Karpas-422 (cell line): ENCODE measurements at regions not wholly inside any gene's neighbourhood (a gene's known extent, or its start where the extent isn't known, plus 50 kb on each side); places are given as distances from the start of the nearest gene placed in this dataset.
"Not testable (repeated sequence)": the region's sequence is repeated elsewhere in the genome, so short reads cannot be mapped to it uniquely, and the experiment has no call there.

ENCODE experiments used
- DNase-seq: peaks from one replicate; pipeline ENCODE4 v3.0.0-alpha.2; 2015
- H2AFZ ChIP-seq: fragments of 200-600 bp; sonication (generic); 2 replicates; pipeline ENCODE4 v1.6.1; 2014; ENCODE audit warnings: antibody characterized with exemption, low read length, mixed read lengths
- H3K27ac ChIP-seq: fragments of 200-600 bp; sonication (generic); 2 replicates; pipeline ENCODE4 v1.5.1; 2014; ENCODE audit warnings: mild to moderate bottlenecking, low read length, moderate library complexity
- H3K27me3 ChIP-seq: fragments of 200-600 bp; sonication (generic); 2 replicates; pipeline ENCODE4 v1.6.1; 2014; ENCODE audit warnings: low read length, mixed read lengths
- H3K36me3 ChIP-seq: fragments of 200-600 bp; sonication (generic); 2 replicates; pipeline ENCODE4 v1.6.1; 2014; ENCODE audit warnings: low read length, mixed read lengths; ENCODE audit not compliant: insufficient read depth
- H3K4me1 ChIP-seq: fragments of 200-600 bp; sonication (generic); 2 replicates; pipeline ENCODE4 v1.6.1; 2014; ENCODE audit warnings: mild to moderate bottlenecking, low read length, mixed read lengths
- H3K4me2 ChIP-seq: fragments of 200-600 bp; sonication (generic); 2 replicates; pipeline ENCODE4 v1.6.1; 2014; ENCODE audit warnings: low read length, low read depth, mild to moderate bottlenecking; ENCODE audit not compliant: poor library complexity, severe bottlenecking
- H3K4me3 ChIP-seq: fragments of 200-600 bp; sonication (generic); 2 replicates; pipeline ENCODE4 v1.5.1; 2014; ENCODE audit warnings: mild to moderate bottlenecking, antibody characterized with exemption, low read length, mixed read lengths
- H3K79me2 ChIP-seq: fragments of 200-600 bp; sonication (generic); 2 replicates; pipeline ENCODE4 v1.6.1; 2014; ENCODE audit warnings: mild to moderate bottlenecking, low read length, mixed read lengths
- H3K9ac ChIP-seq: fragments of 200-600 bp; sonication (generic); 2 replicates; pipeline ENCODE4 v1.6.0; 2014; ENCODE audit warnings: low read length
- H3K9me2 ChIP-seq: fragments of 200-600 bp; sonication (generic), shearing (Covaris generic); replicated peaks from 2 replicates; pipeline ENCODE4 v1.6.0; 2014; ENCODE audit warnings: mild to moderate bottlenecking, low read length, moderate library complexity; ENCODE audit not compliant: insufficient read depth
- H3K9me3 ChIP-seq: fragments of 300-700, 200-600 bp; sonication (generic); 2 replicates; pipeline ENCODE4 v1.6.1; 2014; ENCODE audit warnings: low read length, mixed read lengths
- H4K20me1 ChIP-seq: fragments of 200-600 bp; sonication (generic); 2 replicates; pipeline ENCODE4 v1.6.1; 2014; ENCODE audit warnings: mild to moderate bottlenecking, antibody characterized with exemption, low read length, low read depth; ENCODE audit not compliant: insufficient read depth

- Histone ChIP-seq H3K9me2 (no peaks in the 10 kb centered on the region), H3K27me3 (no peaks in the 10 kb centered on the region), H3K36me3 (no peaks in the 10 kb centered on the region), H3K9me3 (no peaks in the 10 kb centered on the region), H2AFZ (no peak overlapping the region), H3K27ac (no peak overlapping the region), H3K79me2 (no peaks in the 10 kb centered on the region), H4K20me1 (no peaks in the 10 kb centered on the region), H3K4me3 (no peak overlapping the region), H3K4me2 (no peak overlapping the region), H3K4me1 (peaks cover 8% of the 10 kb centered on the region), H3K9ac (no peak overlapping the region)
- no peak for DNase-seq
Measured at GRCh38 chr10:2784766-2785165, 282.6 kb upstream of the PFKP start.

GRCh38 chr10:2782950-2783349 is 284.4 kb upstream of the PFKP start:
- Histone ChIP-seq H3K4me2 (no peak overlapping the region), H3K4me1 (peaks cover 8% of the 10 kb centered on the region), H3K4me3 (no peak overlapping the region), H3K36me3 (no peaks in the 10 kb centered on the region), H3K79me2 (no peaks in the 10 kb centered on the region), H2AFZ (no peak overlapping the region), H3K27ac (no peak overlapping the region), H4K20me1 (no peaks in the 10 kb centered on the region), H3K9me3 (no peaks in the 10 kb centered on the region), H3K27me3 (no peaks in the 10 kb centered on the region), H3K9me2 (no peaks in the 10 kb centered on the region), H3K9ac (no peak overlapping the region)
- DNase-seq: no peak

- Histone ChIP-seq H3K9ac (no peak overlapping the region), H3K4me3 (no peak overlapping the region), H3K9me3 (no peaks in the 10 kb centered on the region), H3K9me2 (no peaks in the 10 kb centered on the region), H4K20me1 (no peaks in the 10 kb centered on the region), H3K27ac (no peak overlapping the region), H3K79me2 (no peaks in the 10 kb centered on the region), H3K4me2 (no peak overlapping the region), H3K27me3 (no peaks in the 10 kb centered on the region), H2AFZ (peak overlapping the region; percentile 51; the same call in 1 of the 2 replicates), H3K4me1 (peaks cover 8% of the 10 kb centered on the region), H3K36me3 (no peaks in the 10 kb centered on the region)
- no peak for DNase-seq
Measured at GRCh38 chr10:2782265-2782664, 285.1 kb upstream of the PFKP start.

- DNase-seq: no peak
- no peaks in the 10 kb centered on the region for H3K27me3 ChIP-seq
- H3K9me3 ChIP-seq: no peaks in the 10 kb centered on the region
- H3K79me2 ChIP-seq: no peaks in the 10 kb centered on the region
- H3K4me2 ChIP-seq: no peak overlapping the region
- no peaks in the 10 kb centered on the region for H4K20me1 ChIP-seq
- H3K36me3 ChIP-seq: no peaks in the 10 kb centered on the region
- no peaks in the 10 kb centered on the region for H3K9me2 ChIP-seq
- no peak overlapping the region for H3K9ac ChIP-seq
- no peak overlapping the region for H3K4me3 ChIP-seq
- peaks cover 19% of the 10 kb centered on the region for H3K4me1 ChIP-seq
- H3K27ac ChIP-seq: no peak overlapping the region
- H2AFZ ChIP-seq: no peak overlapping the region
Measured at GRCh38 chr10:2777666-2778355, 289.5 kb upstream of the PFKP start.

- H3K9ac ChIP-seq: no peak overlapping the region
- peaks cover 11% of the 10 kb centered on the region for H3K4me1 ChIP-seq
- H3K27me3 ChIP-seq: no peaks in the 10 kb centered on the region
- H3K9me2 ChIP-seq: no peaks in the 10 kb centered on the region
- H3K27ac ChIP-seq: no peak overlapping the region
- H3K4me3 ChIP-seq: no peak overlapping the region
- H3K79me2 ChIP-seq: no peaks in the 10 kb centered on the region
- no peaks in the 10 kb centered on the region for H4K20me1 ChIP-seq
- H3K9me3 ChIP-seq: no peaks in the 10 kb centered on the region
- no peak for DNase-seq
- H3K36me3 ChIP-seq: no peaks in the 10 kb centered on the region
- no peak overlapping the region for H2AFZ ChIP-seq
- no peak overlapping the region for H3K4me2 ChIP-seq
Measured at GRCh38 chr10:2772816-2773631, 294.3 kb upstream of the PFKP start.

GRCh38 chr10:2772135-2772534 is 295.2 kb upstream of the PFKP start:
- H3K9me2 ChIP-seq: no peaks in the 10 kb centered on the region
- no peak overlapping the region for H3K9ac ChIP-seq
- H3K27me3 ChIP-seq: no peaks in the 10 kb centered on the region
- H3K4me3 ChIP-seq: no peak overlapping the region
- no peak overlapping the region for H3K27ac ChIP-seq
- DNase-seq: no peak
- no peaks in the 10 kb centered on the region for H3K36me3 ChIP-seq
- H4K20me1 ChIP-seq: no peaks in the 10 kb centered on the region
- peaks cover 11% of the 10 kb centered on the region for H3K4me1 ChIP-seq
- H2AFZ ChIP-seq: no peak overlapping the region
- no peaks in the 10 kb centered on the region for H3K79me2 ChIP-seq
- H3K4me2 ChIP-seq: no peak overlapping the region
- no peaks in the 10 kb centered on the region for H3K9me3 ChIP-seq

GRCh38 chr10:2767293-2767692 is 300.1 kb upstream of the PFKP start:
- not testable (repeated sequence) for DNase-seq, H3K27me3 ChIP-seq, H3K36me3 ChIP-seq, H3K79me2 ChIP-seq, H3K4me3 ChIP-seq, H3K9me3 ChIP-seq, H3K9me2 ChIP-seq, H3K27ac ChIP-seq, H4K20me1 ChIP-seq, H2AFZ ChIP-seq, H3K9ac ChIP-seq, H3K4me1 ChIP-seq, H3K4me2 ChIP-seq

GRCh38 chr10:2761971-2762370 is 305.4 kb upstream of the PFKP start:
- H3K79me2 ChIP-seq: no peaks in the 10 kb centered on the region
- H2AFZ ChIP-seq: no peak overlapping the region
- no peaks in the 10 kb centered on the region for H3K36me3 ChIP-seq
- DNase-seq: no peak
- H4K20me1 ChIP-seq: no peaks in the 10 kb centered on the region
- no peak overlapping the region for H3K27ac ChIP-seq
- H3K4me1 ChIP-seq: peaks cover 8% of the 10 kb centered on the region
- H3K9me2 ChIP-seq: no peaks in the 10 kb centered on the region
- no peak overlapping the region for H3K4me3 ChIP-seq
- H3K9me3 ChIP-seq: no peaks in the 10 kb centered on the region; the same call in 1 of the 2 replicates
- no peak overlapping the region for H3K9ac ChIP-seq
- no peak overlapping the region for H3K4me2 ChIP-seq
- H3K27me3 ChIP-seq: no peaks in the 10 kb centered on the region
